A549 (cell line): ENCODE measurements at regions not wholly inside any gene's neighbourhood (a gene's known extent, or its start where the extent isn't known, plus 50 kb on each side); places are given as distances from the start of the nearest gene placed in this dataset.

Experiments
- BHLHE40 ChIP-seq: IDR thresholded peaks from 2 replicates; pipeline ENCODE4 v1.6.1; 2012; ENCODE audit warnings: low read depth, low read length, inconsistent platforms
- CBX8 ChIP-seq: fragments of 200-600 bp; sonication (generic); IDR thresholded peaks from 2 replicates; pipeline ENCODE4 v1.6.1; 2016
- EP300 ChIP-seq, 2 experiments: fragments of >200 bp; sonication (Bioruptor Twin); formaldehyde crosslinking; IDR thresholded peaks; 2 replicates in 1 of 2; 3 replicates in 1 of 2; pipeline ENCODE4 v1.6.1; 2016 to 2017
- FOXS1 ChIP-seq: fragments of 250-450 bp; sonication (Bioruptor Pico); IDR thresholded peaks from 2 replicates; pipeline ENCODE4 v1.5.0; 2020; ENCODE audit warnings: mild to moderate bottlenecking, moderate library complexity
- POLR2A ChIP-seq: IDR thresholded peaks from 2 replicates; pipeline ENCODE4 v1.6.1; 2012; ENCODE audit warnings: mild to moderate bottlenecking, low read length
- RFX5 ChIP-seq: fragments of 450-650 bp; IDR thresholded peaks from 2 replicates; pipeline ENCODE4 v1.7.1; 2014; ENCODE audit warnings: antibody characterized with exemption, mild to moderate bottlenecking, moderate library complexity
- ZFP36 ChIP-seq: fragments of 450-650 bp; IDR thresholded peaks from 2 replicates; pipeline ENCODE4 v1.6.1; 2014; ENCODE audit warnings: borderline replicate concordance; ENCODE audit not compliant: partially characterized antibody
- ZSCAN20 ChIP-seq: fragments of 250-450 bp; sonication (Bioruptor Pico); IDR thresholded peaks from 2 replicates; pipeline ENCODE4 v1.8.0; 2022; ENCODE audit warnings: mild to moderate bottlenecking, moderate library complexity
- TF ChIP-seq, protein P1 (sequence below): fragments of >200 bp; sonication (Bioruptor Twin); formaldehyde crosslinking; IDR thresholded peaks from 3 replicates; pipeline ENCODE4 v1.5.1; 2016
- TF ChIP-seq, protein P2 (sequence below): IDR thresholded peaks from 2 replicates; pipeline ENCODE4 v1.6.1; 2012
- TF ChIP-seq, protein P3 (sequence below): IDR thresholded peaks from 2 replicates; pipeline ENCODE4 v1.6.1; 2012; ENCODE audit warnings: low read depth, borderline replicate concordance
- TF ChIP-seq, protein P4 (sequence below): IDR thresholded peaks from 2 replicates; pipeline ENCODE4 v1.6.1; 2012
- TF ChIP-seq, protein P5 (sequence below): fragments of >200 bp; sonication (Bioruptor Twin); formaldehyde crosslinking; IDR thresholded peaks from 3 replicates; pipeline ENCODE4 v1.6.1; 2016
- TF ChIP-seq, protein P6 (sequence below): fragments of 200-600 bp; sonication (generic); IDR thresholded peaks from 2 replicates; pipeline ENCODE4 v1.6.1; 2016; ENCODE audit warnings: antibody characterized with exemption, mild to moderate bottlenecking, moderate library complexity

DNA sequence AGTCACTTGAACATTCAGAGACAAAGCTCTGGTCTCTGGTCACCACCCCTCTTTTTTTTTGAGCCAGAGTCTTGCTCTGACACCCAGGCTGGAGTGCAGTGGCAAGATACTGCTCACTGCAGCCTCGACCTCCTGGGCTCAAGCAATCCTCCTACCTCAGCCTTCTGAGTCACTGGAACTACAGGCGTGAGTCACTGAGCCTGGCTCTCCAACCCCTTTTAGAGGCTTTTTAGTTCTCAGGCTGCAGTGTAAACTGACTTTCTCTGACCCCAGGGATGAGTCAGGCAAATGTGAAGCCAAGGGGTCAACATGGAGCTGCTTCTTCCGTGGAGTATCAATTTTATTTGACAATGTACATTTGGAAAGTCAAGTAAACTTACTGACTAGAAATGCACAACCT lies 229.2 kb downstream of the PTTG2 start:
- TF ChIP-seq BHLHE40 (no peak), CBX8 (no peak), RFX5 (no peak), POLR2A (no peak), EP300 (IDR thresholded peaks at IDR 0.05) (no peak), ZSCAN20 (CRISPR knock-in tag) (no peak), ZFP36 (no peak), FOXS1 (CRISPR knock-in tag) (no peak)
- TF ChIP-seq, protein P1, sequence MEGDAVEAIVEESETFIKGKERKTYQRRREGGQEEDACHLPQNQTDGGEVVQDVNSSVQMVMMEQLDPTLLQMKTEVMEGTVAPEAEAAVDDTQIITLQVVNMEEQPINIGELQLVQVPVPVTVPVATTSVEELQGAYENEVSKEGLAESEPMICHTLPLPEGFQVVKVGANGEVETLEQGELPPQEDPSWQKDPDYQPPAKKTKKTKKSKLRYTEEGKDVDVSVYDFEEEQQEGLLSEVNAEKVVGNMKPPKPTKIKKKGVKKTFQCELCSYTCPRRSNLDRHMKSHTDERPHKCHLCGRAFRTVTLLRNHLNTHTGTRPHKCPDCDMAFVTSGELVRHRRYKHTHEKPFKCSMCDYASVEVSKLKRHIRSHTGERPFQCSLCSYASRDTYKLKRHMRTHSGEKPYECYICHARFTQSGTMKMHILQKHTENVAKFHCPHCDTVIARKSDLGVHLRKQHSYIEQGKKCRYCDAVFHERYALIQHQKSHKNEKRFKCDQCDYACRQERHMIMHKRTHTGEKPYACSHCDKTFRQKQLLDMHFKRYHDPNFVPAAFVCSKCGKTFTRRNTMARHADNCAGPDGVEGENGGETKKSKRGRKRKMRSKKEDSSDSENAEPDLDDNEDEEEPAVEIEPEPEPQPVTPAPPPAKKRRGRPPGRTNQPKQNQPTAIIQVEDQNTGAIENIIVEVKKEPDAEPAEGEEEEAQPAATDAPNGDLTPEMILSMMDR = no peak
- TF ChIP-seq, protein P2, sequence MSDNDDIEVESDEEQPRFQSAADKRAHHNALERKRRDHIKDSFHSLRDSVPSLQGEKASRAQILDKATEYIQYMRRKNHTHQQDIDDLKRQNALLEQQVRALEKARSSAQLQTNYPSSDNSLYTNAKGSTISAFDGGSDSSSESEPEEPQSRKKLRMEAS = no peak
- TF ChIP-seq, protein P3, sequence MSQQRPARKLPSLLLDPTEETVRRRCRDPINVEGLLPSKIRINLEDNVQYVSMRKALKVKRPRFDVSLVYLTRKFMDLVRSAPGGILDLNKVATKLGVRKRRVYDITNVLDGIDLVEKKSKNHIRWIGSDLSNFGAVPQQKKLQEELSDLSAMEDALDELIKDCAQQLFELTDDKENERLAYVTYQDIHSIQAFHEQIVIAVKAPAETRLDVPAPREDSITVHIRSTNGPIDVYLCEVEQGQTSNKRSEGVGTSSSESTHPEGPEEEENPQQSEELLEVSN = no peak
- TF ChIP-seq, protein P4, sequence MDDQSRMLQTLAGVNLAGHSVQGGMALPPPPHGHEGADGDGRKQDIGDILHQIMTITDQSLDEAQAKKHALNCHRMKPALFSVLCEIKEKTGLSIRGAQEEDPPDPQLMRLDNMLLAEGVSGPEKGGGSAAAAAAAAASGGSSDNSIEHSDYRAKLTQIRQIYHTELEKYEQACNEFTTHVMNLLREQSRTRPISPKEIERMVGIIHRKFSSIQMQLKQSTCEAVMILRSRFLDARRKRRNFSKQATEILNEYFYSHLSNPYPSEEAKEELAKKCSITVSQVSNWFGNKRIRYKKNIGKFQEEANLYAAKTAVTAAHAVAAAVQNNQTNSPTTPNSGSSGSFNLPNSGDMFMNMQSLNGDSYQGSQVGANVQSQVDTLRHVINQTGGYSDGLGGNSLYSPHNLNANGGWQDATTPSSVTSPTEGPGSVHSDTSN = no peak
- TF ChIP-seq, protein P5, sequence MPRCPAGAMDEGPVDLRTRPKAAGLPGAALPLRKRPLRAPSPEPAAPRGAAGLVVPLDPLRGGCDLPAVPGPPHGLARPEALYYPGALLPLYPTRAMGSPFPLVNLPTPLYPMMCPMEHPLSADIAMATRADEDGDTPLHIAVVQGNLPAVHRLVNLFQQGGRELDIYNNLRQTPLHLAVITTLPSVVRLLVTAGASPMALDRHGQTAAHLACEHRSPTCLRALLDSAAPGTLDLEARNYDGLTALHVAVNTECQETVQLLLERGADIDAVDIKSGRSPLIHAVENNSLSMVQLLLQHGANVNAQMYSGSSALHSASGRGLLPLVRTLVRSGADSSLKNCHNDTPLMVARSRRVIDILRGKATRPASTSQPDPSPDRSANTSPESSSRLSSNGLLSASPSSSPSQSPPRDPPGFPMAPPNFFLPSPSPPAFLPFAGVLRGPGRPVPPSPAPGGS = no peak
- TF ChIP-seq, protein P6, sequence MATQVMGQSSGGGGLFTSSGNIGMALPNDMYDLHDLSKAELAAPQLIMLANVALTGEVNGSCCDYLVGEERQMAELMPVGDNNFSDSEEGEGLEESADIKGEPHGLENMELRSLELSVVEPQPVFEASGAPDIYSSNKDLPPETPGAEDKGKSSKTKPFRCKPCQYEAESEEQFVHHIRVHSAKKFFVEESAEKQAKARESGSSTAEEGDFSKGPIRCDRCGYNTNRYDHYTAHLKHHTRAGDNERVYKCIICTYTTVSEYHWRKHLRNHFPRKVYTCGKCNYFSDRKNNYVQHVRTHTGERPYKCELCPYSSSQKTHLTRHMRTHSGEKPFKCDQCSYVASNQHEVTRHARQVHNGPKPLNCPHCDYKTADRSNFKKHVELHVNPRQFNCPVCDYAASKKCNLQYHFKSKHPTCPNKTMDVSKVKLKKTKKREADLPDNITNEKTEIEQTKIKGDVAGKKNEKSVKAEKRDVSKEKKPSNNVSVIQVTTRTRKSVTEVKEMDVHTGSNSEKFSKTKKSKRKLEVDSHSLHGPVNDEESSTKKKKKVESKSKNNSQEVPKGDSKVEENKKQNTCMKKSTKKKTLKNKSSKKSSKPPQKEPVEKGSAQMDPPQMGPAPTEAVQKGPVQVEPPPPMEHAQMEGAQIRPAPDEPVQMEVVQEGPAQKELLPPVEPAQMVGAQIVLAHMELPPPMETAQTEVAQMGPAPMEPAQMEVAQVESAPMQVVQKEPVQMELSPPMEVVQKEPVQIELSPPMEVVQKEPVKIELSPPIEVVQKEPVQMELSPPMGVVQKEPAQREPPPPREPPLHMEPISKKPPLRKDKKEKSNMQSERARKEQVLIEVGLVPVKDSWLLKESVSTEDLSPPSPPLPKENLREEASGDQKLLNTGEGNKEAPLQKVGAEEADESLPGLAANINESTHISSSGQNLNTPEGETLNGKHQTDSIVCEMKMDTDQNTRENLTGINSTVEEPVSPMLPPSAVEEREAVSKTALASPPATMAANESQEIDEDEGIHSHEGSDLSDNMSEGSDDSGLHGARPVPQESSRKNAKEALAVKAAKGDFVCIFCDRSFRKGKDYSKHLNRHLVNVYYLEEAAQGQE = no peak
